Loucy (cell line): ENCODE measurements at regions not wholly inside any gene's neighbourhood (a gene's known extent, or its start where the extent isn't known, plus 50 kb on each side); places are given as distances from the start of the nearest gene placed in this dataset.

Source experiments
- H2AFZ ChIP-seq: fragments of 200-600 bp; sonication (generic); 2 replicates; pipeline ENCODE4 v1.6.0; 2016; ENCODE audit warnings: antibody characterized with exemption, mild to moderate bottlenecking, low read length, moderate library complexity
- H3F3A ChIP-seq: fragments of 200-600 bp; 2 replicates; pipeline ENCODE4 v1.6.0; 2016; ENCODE audit warnings: antibody characterized with exemption, low read depth, mild to moderate bottlenecking
- H3K27me3 ChIP-seq: fragments of 200-600 bp; sonication (generic); 2 replicates; pipeline ENCODE4 v1.6.1; 2014; ENCODE audit warnings: low read length, mild to moderate bottlenecking; ENCODE audit not compliant: insufficient read depth, poor library complexity, severe bottlenecking
- H3K36me3 ChIP-seq: fragments of 200-600 bp; sonication (generic); 2 replicates; pipeline ENCODE4 v1.6.1; 2016; ENCODE audit warnings: low read length; ENCODE audit not compliant: insufficient read depth
- H3K4me1 ChIP-seq: fragments of 200-600 bp; sonication (generic); 2 replicates; pipeline ENCODE4 v1.5.1; 2014; ENCODE audit warnings: low read length, mild to moderate bottlenecking; ENCODE audit not compliant: insufficient read depth, poor library complexity, severe bottlenecking
- H3K4me2 ChIP-seq: fragments of 200-600 bp; sonication (generic); 2 replicates; pipeline ENCODE4 v1.6.0; 2014; ENCODE audit warnings: antibody characterized with exemption, low read length, low read depth, mild to moderate bottlenecking; ENCODE audit not compliant: poor library complexity, severe bottlenecking
- H3K4me3 ChIP-seq: fragments of 200-600 bp; sonication (generic); 2 replicates; pipeline ENCODE4 v1.5.1; 2014; ENCODE audit warnings: low read length, mild to moderate bottlenecking, mixed read lengths; ENCODE audit not compliant: poor library complexity, severe bottlenecking
- H3K79me2 ChIP-seq: fragments of 200-600 bp; sonication (generic); 2 replicates; pipeline ENCODE4 v1.6.1; 2014; ENCODE audit warnings: low read length; ENCODE audit not compliant: insufficient read depth
- H3K9ac ChIP-seq: fragments of 200-600 bp; sonication (generic); 2 replicates; pipeline ENCODE4 v1.6.0; 2014; ENCODE audit warnings: mild to moderate bottlenecking, low read depth, low read length, moderate library complexity; ENCODE audit not compliant: poor library complexity, severe bottlenecking
- H3K9me2 ChIP-seq: fragments of 200-600 bp; sonication (generic); replicated peaks from 2 replicates; pipeline ENCODE4 v1.6.1; 2016; ENCODE audit warnings: low read depth, low read length, mixed read lengths
- H3K9me3 ChIP-seq: fragments of 200-600 bp; sonication (generic); 2 replicates; pipeline ENCODE4 v1.6.1; 2014; ENCODE audit warnings: mild to moderate bottlenecking, antibody characterized with exemption, low read length, low read depth; ENCODE audit not compliant: insufficient read depth
- H4K20me1 ChIP-seq: fragments of 200-600 bp; sonication (generic); 2 replicates; pipeline ENCODE4 v1.6.0; 2014; ENCODE audit warnings: antibody characterized with exemption, low read length, mild to moderate bottlenecking; ENCODE audit not compliant: insufficient read depth, poor library complexity, severe bottlenecking
- CTCF ChIP-seq: fragments of 200-600 bp; sonication (generic); conservative IDR thresholded peaks from 2 replicates; pipeline ENCODE4 v1.5.1; 2014; ENCODE audit warnings: mild to moderate bottlenecking, antibody characterized with exemption, low read length
- EZH2phosphoT487 ChIP-seq: fragments of 200-600 bp; IDR thresholded peaks from 2 replicates; pipeline ENCODE4 v1.6.1; 2018; ENCODE audit warnings: antibody characterized with exemption, mild to moderate bottlenecking, moderate library complexity, borderline replicate concordance

- H3K9me3 ChIP-seq: no peaks in the 10 kb centered on the region
- H3K36me3 ChIP-seq: no peaks in the 10 kb centered on the region
- peaks cover 18% of the 10 kb centered on the region for H3K4me1 ChIP-seq
- no peak overlapping the region for H3K4me3 ChIP-seq
- H3K9me2 ChIP-seq: no peaks in the 10 kb centered on the region
- TF ChIP-seq CTCF: no peak
- no peak for TF ChIP-seq EZH2phosphoT487
- H3K9ac ChIP-seq: no peak overlapping the region
- no peaks in the 10 kb centered on the region for H3K27me3 ChIP-seq
- no peak overlapping the region for H2AFZ ChIP-seq
- H3K4me2 ChIP-seq: no peak overlapping the region
- no peaks in the 10 kb centered on the region for H3F3A ChIP-seq
- no peaks in the 10 kb centered on the region for H4K20me1 ChIP-seq
- H3K79me2 ChIP-seq: no peaks in the 10 kb centered on the region
Observed at GRCh38 chr14:50007123-50007903, 109.1 kb downstream of the VCPKMT start.

GRCh38 chr14:50008562-50008961, 107.8 kb downstream of the VCPKMT start:
- no peak for TF ChIP-seq CTCF
- TF ChIP-seq EZH2phosphoT487: no peak
- H3K9ac ChIP-seq: no peak overlapping the region
- H3K9me2 ChIP-seq: no peaks in the 10 kb centered on the region

GRCh38 chr14:50008974-50009373, 107.4 kb downstream of the VCPKMT start:
- H3K9me3 ChIP-seq: no peaks in the 10 kb centered on the region
- peaks cover 8% of the 10 kb centered on the region for H3K4me1 ChIP-seq
- H2AFZ ChIP-seq: no peak overlapping the region
- H3K79me2 ChIP-seq: no peaks in the 10 kb centered on the region
- H3K36me3 ChIP-seq: no peaks in the 10 kb centered on the region
- no peaks in the 10 kb centered on the region for H3F3A ChIP-seq
- no peak overlapping the region for H3K9ac ChIP-seq
- H3K9me2 ChIP-seq: no peaks in the 10 kb centered on the region
- TF ChIP-seq EZH2phosphoT487 (no peak), CTCF (no peak)
- H3K4me3 ChIP-seq: no peak overlapping the region
- no peaks in the 10 kb centered on the region for H3K27me3 ChIP-seq
- no peak overlapping the region for H3K4me2 ChIP-seq
- no peaks in the 10 kb centered on the region for H4K20me1 ChIP-seq

More at GRCh38 chr14:50008562-50008961, 107.8 kb downstream of the VCPKMT start:
- H4K20me1 ChIP-seq: no peaks in the 10 kb centered on the region
- no peaks in the 10 kb centered on the region for H3K27me3 ChIP-seq
- H3F3A ChIP-seq: no peaks in the 10 kb centered on the region
- H3K4me2 ChIP-seq: no peak overlapping the region
- no peaks in the 10 kb centered on the region for H3K36me3 ChIP-seq
- H2AFZ ChIP-seq: no peak overlapping the region
- no peaks in the 10 kb centered on the region for H3K9me3 ChIP-seq
- no peaks in the 10 kb centered on the region for H3K79me2 ChIP-seq
- H3K4me1 ChIP-seq: peaks cover 8% of the 10 kb centered on the region
- H3K4me3 ChIP-seq: no peak overlapping the region
